Thoracic aorta (tissue), 2 donors: ENCODE measurements at regions not wholly inside any gene's neighbourhood (a gene's known extent, or its start where the extent isn't known, plus 50 kb on each side); places are given as distances from the start of the nearest gene placed in this dataset.
A peak's percentile ranks its signal among the peaks of the same experiment; 100 is the strongest.

Source experiments
- ATAC-seq: fragments of 150-250 bp; one replicate; pipeline ENCODE4 v1.8.0; 2017; ENCODE audit warnings: low read depth; ENCODE audit not compliant: insufficient number of reproducible peaks, low FRiP score
- DNase-seq: peaks from one replicate; pipeline ENCODE4 v3.0.0-alpha.2; 2020; ENCODE audit warnings: low spot score
- H3K27ac ChIP-seq, 2 donors: fragments of 200-600 bp; sonication (generic); 1 replicate in 1 of 2; 2 replicates in 1 of 2; pipeline ENCODE4 v1.5.1; 2016; ENCODE audit warnings: mild to moderate bottlenecking in 2 of 2, moderate library complexity in 2 of 2
- H3K27me3 ChIP-seq: fragments of 200-600 bp; sonication (generic); replicated peaks from 2 replicates; pipeline ENCODE4 v1.6.0; 2016; ENCODE audit warnings: mild to moderate bottlenecking; ENCODE audit not compliant: insufficient read depth
- H3K36me3 ChIP-seq: fragments of 200-600 bp; sonication (generic); one replicate; pipeline ENCODE4 v1.5.1; 2016
- H3K4me1 ChIP-seq, 2 donors: fragments of 200-600 bp; sonication (generic); 1 replicate in 1 of 2; 2 replicates in 1 of 2; pipeline versions ENCODE4 v1.5.1 to v1.6.0; 2016; ENCODE audit warnings: low read depth in 2 of 2, mild to moderate bottlenecking in 1 of 2; ENCODE audit not compliant: control insufficient read depth in 1 of 2
- H3K4me3 ChIP-seq: fragments of 200-600 bp; sonication (generic); 2 replicates; pipeline ENCODE4 v1.5.1; 2016; ENCODE audit warnings: mild to moderate bottlenecking
- H3K9me3 ChIP-seq: fragments of 200-600 bp; sonication (generic); 2 replicates; pipeline ENCODE4 v1.5.1; 2016
- TF ChIP-seq, protein P1 (sequence below): fragments of 200-600 bp; sonication (generic); IDR thresholded peaks from one replicate; pipeline ENCODE4 v1.5.1; 2019; ENCODE audit warnings: antibody characterized with exemption

DNA sequence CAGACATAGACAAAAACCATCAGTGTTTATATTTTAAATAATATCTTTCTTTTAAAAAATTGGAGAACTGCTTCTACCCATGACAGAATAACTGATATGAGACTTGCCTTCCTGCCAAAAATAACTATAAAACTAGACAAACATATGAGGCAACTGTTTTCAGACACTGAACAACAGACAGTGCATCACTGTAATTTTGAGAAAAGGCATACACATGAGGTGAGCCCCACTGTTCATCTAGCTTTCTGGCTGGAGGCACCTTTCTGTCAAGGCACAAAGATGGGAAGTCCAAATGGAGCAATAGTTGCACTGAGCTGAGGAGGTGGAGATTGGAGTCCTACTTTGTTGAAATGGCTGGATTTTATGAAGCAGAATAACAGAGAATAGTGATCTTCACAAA is 71.9 kb upstream of the ZNF507 start:
- Histone ChIP-seq H3K4me3 (no peak overlapping the region), H3K27ac (no peak overlapping the region), H3K27me3 (no peaks in the 10 kb centered on the region), H3K4me1 (no peaks in the 10 kb centered on the region), H3K9me3 (peaks cover 2% of the 10 kb centered on the region), H3K36me3 (no peaks in the 10 kb centered on the region)
- no peak for DNase-seq
- no peak for ATAC-seq
- TF ChIP-seq, protein P1, sequence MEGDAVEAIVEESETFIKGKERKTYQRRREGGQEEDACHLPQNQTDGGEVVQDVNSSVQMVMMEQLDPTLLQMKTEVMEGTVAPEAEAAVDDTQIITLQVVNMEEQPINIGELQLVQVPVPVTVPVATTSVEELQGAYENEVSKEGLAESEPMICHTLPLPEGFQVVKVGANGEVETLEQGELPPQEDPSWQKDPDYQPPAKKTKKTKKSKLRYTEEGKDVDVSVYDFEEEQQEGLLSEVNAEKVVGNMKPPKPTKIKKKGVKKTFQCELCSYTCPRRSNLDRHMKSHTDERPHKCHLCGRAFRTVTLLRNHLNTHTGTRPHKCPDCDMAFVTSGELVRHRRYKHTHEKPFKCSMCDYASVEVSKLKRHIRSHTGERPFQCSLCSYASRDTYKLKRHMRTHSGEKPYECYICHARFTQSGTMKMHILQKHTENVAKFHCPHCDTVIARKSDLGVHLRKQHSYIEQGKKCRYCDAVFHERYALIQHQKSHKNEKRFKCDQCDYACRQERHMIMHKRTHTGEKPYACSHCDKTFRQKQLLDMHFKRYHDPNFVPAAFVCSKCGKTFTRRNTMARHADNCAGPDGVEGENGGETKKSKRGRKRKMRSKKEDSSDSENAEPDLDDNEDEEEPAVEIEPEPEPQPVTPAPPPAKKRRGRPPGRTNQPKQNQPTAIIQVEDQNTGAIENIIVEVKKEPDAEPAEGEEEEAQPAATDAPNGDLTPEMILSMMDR = no peak

DNA sequence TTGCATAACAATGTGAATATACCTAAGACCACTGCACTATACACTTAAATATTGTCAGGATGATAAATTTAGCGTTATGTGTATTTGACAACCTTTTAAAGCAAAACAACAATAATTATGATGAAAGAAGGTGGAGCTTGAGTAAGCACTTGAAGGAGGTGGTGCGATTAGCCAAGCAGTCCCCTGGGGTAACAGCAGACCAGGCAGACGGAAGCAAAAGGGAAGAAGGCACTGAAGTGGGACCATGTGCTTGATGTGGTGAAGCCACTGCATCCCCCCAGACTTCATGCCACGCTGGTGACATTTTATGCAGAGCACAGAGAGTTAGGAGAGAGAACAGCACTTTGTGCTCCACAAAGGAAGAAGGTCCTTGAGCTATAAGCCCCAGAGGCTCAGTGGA is 58.3 kb upstream of the ZNF507 start:
- ATAC-seq (no peak), DNase-seq (no peak)
- H3K27ac ChIP-seq = no peak overlapping the region
- TF ChIP-seq, protein P1 = no peak
- H3K4me3 ChIP-seq = no peak overlapping the region
- H3K9me3 ChIP-seq = no peaks in the 10 kb centered on the region
- H3K27me3 ChIP-seq = no peaks in the 10 kb centered on the region
- H3K36me3 ChIP-seq = no peaks in the 10 kb centered on the region
- no peaks in the 10 kb centered on the region for H3K4me1 ChIP-seq

DNA sequence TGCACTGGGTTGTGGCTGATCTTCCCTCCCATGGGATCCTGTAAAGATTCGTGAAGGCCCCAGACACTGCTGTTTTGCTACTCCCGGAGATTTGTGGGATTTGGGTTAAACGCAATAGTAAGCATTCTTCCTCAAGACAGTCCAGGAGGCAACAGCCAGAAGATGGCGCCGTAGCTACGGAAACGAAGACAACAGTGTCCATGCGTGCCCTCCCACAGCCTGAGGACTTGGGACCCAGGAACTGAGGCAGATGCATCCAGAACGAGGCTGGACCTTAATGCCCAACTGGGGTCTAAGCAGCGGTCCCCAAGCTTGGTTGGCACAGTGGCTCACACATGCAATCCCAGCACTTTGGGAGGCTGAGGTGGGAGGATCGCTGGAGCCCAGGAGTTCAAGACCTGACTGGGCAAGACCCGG is 57.6 kb upstream of the ZNF507 start:
- no peaks in the 10 kb centered on the region for H3K4me1 ChIP-seq
- DNase-seq (peak; percentile 11), ATAC-seq (no peak)
- no peaks in the 10 kb centered on the region for H3K27me3 ChIP-seq
- no peak overlapping the region for H3K27ac ChIP-seq
- no peaks in the 10 kb centered on the region for H3K9me3 ChIP-seq
- H3K4me3 ChIP-seq = no peak overlapping the region
- no peaks in the 10 kb centered on the region for H3K36me3 ChIP-seq
- TF ChIP-seq, protein P1 = peak; percentile 21

DNA sequence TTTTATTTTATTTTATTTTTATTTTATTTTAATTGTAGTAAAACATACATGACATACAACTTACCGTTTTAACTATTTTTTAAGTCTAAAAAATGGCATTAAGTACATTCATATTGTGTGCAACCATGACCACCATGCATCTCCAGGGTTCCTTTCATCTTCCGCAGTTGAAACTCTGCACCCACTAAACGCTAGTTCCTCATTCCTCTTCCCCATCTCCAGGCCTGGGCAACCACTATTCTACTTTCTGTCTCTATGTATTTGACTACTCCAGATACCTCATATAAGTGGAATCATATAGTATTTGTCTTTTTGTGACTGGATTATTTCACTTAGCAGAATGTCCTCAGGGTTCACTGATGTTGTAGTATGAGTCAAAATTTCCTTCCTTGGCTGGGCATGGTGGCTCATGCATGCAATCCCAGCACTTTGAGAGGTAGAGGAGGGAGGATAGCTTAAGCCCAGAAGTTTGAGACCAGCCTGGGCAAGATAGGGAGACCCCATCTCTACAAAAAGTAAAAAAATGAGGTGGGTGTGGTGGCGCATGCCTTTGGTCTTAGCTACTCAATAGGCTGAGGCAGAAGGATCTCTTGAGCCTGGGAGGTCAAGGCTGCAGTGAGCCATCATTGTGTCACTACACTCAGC is 55.7 kb upstream of the ZNF507 start:
- no peak overlapping the region for H3K27ac ChIP-seq
- TF ChIP-seq, protein P1 = no peak
- H3K4me3 ChIP-seq = no peak overlapping the region
- no peaks in the 10 kb centered on the region for H3K27me3 ChIP-seq
- H3K4me1 ChIP-seq = no peaks in the 10 kb centered on the region
- no peaks in the 10 kb centered on the region for H3K9me3 ChIP-seq
- H3K36me3 ChIP-seq = no peaks in the 10 kb centered on the region
- DNase-seq (no peak), ATAC-seq (no peak)

DNA sequence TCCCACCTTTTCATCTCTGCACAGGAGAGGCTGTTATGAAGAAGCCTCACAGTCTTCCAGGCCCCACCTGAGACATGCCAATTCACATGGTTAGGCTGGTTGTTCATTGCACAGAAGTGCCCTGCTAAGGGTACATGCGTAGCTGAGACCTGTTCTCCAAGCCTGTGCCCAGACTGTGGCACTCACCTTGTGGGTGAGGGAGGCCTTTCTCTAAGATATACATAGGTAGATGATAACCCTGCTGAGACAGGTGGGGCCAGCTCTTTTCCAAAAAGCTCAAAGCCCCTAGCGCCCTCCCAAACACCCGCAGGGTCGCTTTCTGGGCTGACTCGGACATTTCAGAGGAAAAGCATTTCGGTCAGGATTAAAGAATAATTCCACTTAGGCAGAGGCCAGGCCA is 53.5 kb upstream of the ZNF507 start:
- Histone ChIP-seq H3K27ac (no peak overlapping the region), H3K9me3 (no peaks in the 10 kb centered on the region), H3K27me3 (no peaks in the 10 kb centered on the region), H3K4me1 (no peaks in the 10 kb centered on the region), H3K36me3 (no peaks in the 10 kb centered on the region), H3K4me3 (no peak overlapping the region)
- no peak for ATAC-seq
- TF ChIP-seq, protein P1 = no peak
- no peak for DNase-seq
